ENCODE measurements at regions not wholly inside any gene's neighbourhood (a gene's known extent, or its start where the extent isn't known, plus 50 kb on each side); places are given as distances from the start of the nearest gene placed in this dataset.

DNA sequence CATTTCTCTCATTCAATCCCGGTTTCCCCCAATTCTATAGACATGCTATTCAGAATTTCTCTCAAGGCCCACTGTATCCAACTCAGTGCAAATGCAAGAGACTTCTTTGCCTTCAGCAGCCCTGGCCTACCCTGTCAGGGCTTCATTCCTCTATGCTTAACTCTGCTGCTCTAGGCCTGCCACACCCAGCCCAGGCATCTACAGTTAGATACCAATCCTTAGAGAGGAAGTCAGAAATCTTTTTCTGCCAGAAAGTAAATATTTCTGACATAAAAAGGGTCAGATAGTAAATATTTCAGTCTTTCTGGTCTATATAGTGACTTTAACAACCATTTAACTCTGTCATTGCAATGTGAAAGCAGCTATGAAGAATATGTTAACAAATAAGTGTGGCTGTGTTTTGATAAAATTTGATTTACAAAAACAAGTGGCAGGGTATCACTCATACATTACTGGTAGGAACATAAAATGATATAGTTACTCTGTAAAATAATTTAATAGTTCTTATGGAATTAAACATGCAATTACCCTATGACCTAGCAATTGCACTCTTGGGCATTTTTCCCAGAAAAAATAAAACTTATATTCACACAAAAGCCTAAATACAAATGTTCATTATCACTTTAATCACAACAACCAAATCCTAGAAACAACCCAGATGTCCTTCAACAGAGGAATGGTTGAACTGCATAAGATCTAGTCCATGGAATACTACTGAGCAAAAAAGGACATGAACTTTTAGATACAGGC lies 942.0 kb downstream of the SQOR start:
- no peak for DNase-seq

DNA sequence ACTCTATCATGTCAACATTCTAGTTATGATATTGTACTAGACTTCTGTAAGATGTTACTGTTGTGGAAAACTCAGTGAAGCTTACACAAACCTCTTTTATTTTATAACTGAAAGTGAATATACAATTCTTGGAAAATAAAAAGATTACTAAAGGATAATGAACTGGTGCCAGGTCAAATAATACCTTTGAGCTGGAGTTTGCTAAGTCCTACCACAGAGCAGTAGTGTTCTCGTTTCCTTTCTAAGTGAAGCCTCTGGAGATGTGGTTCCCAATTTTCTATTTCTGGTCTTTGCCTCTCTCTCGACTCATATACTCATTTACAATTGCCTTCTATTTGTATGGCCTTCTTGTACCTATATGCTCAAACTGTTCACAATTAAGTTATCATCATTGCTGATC lies 942.9 kb downstream of the SQOR start:
- DNase-seq: no peak

DNA sequence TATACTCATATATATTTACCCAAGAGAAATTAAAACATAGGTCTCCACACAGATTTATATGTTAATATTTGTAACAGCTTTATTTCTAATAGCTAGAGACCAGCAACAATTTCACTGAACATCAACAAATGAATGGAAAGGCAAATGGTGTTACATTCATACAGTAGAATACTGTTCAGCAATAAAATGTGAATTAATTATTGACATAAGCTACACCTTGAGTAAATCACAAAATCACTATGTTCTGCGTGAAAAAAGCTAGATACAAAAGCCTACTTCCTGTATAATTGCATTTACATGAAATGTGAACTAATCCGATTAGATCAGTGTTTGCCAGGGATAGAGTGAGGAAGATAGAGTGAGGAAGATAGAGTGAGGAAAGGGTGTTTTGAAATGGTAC lies 945.7 kb downstream of the SQOR start:
- DNase-seq: no peak

DNA sequence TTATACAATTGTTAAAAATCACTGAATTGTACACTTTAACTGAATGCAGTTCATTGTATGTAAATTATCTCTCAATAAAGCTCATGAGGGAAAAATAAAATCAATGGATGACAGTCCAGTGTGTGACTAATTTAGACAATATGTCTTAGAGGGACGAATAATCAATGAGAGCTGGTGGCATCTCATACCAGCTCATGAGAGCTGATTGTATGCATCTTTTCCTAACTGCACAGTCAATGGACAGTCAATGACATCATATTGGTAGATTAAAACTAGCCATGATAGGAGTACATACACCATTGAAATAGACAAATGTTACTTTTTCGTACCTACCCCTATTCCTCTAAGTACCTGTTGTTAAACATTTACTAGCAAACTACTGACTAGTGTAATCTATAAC lies 946.1 kb downstream of the SQOR start:
- no peak for DNase-seq

DNA sequence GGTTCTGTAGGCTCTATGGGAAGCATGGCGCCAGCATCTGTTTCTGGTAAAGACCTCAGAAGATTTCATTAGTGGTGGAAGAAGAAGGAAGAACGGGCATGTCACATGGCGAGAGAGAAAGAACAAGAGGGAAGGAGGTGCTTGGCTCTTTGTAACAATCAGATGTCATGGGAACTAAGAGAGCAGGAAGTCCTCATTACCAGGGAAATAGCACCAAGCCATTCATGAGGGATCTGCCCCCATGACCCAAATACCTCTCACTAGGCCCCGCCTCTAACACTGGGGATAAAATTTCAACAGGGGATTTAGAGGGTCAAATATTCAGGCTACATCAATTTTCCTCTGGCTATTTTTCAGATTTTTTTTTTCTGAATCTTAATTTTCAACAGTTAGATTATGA lies 954.3 kb downstream of the SQOR start:
- no peak for DNase-seq

DNA sequence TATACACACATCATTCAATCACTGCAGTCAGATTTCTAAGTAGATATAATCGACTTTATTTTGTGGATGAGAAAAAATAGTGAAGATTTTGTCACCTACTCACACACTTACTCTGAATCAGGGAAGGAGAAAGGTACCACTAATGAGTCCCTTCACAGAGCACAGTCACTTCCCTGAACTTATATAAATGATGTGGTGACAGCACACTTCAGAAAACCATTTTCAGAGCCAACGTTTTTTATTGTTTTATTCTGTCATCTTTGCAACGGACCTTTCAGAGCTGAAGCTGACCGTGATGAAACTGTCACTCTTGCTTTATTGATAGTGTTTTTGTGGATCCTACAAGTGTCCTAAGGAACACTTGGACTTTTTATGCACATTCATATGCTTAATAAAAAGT lies 956.6 kb downstream of the SQOR start:
- no peak for DNase-seq

DNA sequence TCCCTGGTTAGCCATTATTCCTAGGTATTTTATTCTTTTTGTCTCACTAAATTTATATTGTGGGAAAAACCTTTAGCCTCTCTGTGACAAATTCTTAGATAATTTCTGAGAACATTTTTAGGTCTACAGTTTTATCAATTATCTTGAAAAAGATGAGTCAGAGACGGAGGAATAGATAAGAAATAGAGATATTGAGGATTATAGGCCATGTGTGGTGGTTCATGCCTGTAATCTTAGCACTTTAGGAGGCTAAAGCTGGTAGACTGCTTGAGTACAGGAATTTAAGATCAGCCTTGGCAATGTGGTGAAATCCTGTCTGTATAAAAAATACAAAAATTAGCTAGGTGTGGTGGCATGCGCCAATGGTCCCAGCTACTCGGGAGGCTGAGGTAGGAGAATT lies 960.2 kb downstream of the SQOR start:
- DNase-seq: no peak

DNA sequence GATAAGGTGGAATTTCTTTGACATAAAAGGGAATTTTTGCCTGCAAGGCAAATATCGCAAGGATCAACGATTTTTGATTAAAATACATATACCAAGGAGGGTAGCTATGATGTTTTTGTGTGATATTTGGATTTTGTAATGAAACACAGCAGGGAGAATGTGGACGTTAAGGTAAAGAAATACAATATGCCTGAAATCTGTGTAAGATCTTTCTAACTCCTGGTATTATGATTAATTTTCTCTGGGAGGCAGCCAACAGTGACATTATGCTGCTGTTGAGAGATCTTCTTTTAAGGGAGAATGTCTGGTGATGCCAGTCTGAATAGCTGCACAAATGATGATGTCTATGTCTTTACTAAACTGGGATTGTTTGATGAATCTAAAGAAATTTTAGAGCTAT lies 972.2 kb downstream of the SQOR start:
- no peak for DNase-seq

DNA sequence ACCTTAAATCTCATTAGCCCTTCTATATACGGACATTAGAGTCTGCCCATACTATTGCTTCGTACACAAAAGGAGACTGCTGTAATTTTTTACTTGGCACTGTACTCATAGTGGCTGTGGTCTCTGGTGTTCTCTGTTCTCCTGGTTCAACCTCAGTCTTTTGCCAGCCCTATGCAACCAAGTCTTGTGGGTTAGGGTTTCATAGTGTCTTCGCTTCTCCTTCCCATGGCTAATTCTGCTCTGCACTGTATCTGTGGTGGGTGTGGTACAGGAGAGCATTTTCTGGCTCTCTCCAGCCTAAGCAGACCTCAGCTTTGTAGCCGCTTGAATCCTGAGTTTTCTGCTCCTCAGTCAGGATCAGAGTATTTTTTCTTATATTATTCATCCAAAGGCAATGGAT lies 981.2 kb downstream of the SQOR start:
- DNase-seq: no peak

DNA sequence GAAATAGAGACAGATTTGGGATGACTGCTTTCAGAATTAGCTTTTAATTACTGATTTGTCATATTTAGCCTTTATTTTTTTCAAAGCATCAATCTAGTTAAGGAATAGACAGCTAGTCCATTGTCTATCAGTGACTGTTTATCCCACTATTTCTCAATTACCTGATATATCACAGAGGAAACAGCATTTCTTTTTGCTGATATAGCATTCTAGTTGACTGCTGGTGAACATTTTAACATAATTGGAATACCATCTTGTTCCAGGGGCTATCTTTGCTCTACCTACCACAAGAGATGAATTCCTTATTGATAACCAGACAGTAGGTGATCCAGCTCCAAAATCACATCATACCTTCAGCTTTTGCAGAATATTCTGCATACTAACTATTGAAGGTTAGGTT lies 982.7 kb downstream of the SQOR start:
- no peak for DNase-seq

DNA sequence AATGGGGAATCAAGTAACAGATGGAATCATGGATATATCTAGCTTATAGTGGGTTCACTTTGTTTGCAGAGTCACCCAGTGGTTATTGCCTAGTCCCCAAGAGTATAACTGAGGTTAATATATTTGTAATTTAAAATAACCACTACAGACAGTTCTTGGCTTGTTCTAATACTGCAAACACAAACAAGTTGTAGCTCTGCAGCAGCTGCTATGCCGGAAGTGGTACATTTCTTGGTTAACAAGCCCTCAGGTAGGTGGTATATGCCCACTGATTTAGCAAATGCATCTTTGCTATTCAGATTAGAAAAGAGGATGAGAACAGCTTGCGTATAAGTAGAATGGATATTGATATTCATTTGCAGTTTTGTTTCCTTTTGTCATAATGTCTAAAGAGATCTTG lies 984.2 kb downstream of the SQOR start:
- no peak for DNase-seq

DNA sequence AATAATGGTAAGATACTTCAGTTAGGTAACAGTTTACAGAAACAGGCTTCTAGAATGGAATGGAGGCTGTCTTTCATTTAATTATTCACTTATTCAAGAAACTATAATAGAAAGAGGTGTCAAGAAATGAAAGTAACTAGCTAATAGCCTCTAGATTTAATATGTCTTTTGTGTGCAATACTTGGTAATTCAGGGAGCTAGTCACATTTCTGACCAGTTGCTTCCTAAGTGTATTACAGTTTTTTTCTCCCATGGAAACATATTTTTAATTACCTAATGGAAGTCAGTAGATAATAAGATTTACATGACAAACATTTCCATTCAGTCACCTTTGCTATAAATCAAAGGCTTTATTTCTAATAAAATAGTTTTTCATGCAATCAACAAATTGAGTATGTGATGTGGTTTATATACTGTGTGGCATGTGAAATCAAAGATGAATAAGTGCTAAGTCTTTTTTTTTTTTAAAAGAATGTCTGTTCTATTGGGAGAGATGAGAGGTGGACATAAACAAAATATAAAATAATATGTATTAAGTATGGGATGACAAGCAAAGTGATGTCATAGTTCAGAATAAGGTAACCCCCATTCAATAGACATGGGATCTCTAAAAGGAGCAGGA lies 985.7 kb downstream of the SQOR start:
- no peak for DNase-seq

DNA sequence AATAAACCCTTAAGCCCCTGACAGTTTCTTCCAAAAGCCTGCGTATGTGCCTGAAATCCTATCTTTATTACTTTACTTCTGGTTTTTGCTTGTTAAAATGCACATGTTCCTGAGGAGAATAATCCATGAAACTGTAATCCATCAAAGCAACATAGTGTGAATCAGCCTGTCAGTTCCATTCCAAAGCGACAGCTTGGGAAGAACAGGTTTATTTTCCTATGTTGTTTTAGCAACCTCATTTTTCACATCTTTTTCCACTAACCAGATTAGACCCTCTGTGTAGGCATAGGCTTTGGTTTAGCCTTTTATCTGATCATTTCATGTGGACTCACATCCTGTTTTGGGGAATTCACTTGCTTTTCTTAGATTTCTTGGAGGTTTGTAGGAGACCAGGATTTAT lies 988.0 kb downstream of the SQOR start:
- DNase-seq: no peak

DNA sequence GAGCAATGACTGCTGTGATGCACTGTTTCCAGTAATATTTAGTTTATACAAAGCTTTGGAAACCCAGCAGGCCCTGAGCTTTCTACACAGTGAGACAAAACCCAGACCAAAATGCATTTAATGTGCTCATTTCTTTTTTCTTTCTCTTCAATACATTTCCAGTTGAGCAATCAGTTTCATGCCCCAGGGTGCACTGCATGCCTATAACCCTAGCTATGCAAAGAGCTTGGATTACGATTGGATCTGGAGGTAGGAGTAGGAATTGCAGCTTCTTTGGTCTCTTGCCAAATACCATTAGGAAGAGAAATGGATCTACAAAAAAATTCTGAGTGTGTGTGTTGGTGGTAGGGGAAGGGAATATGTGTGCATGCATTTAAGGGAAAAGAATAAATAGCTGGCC lies 1001.4 kb downstream of the SQOR start:
- no peak for DNase-seq

DNA sequence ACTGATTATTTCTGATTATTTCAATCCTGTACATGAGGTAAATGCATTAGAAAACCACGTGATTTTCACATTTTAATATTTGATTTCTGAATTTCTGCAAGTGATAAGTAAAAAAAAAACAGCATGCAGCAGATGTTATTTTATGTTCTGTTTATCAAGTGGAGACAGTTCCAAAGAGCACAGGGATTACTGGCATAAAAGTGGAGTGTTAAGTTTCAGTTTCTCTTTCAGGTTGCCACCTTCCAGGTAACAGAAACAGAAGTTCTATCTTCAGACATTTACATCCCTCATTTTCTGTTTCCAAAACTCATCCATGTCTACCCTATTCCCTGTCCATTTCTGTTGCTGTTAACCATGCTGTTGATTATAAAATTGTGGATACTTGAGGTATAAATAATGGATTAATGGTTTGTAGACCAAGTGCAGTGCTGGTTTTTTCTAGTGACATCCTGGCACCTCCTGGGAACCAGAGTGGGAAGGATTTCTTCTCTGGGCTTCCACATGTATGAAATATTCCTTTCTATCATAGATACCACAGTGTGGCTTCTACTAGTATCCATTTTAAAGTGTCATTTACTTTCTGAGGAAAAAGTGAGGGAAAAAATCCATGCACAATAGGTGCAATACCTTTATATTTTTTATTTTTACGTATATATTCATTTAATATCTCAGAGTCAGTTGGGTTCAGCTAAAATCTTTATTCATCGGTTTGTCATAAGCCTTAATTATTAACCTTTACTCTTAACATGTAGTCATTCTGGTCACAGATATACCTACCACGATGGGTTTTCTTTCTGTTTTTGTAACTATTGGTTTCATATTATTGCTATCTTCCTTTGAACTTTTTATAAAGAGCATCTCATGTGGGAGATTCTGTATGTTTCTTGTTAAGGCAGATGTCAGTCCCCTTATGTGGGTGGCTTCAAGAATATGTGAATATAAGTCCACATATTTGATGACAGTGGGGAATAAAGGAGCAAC lies 1010.0 kb downstream of the SQOR start:
- peak; percentile 10 for DNase-seq

DNA sequence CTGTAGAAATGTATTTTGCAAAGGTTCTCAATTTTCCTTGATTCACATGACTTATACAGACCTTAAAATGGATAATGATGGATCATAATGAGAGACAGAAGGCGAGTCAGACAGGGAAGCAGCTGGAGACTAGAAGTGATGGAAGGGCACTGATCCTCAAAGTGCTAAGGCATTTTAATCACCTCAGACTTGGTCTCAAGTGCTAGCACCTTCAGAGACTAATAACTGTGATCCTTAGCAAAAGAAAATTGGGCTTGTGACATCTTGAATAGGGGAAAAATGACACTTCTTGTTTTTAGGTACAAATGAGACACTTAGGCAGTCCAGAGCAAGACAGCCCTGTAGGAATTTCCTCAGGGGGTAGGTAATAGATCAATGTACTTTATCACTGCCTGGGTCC lies 1011.7 kb downstream of the SQOR start:
- DNase-seq: no peak

DNA sequence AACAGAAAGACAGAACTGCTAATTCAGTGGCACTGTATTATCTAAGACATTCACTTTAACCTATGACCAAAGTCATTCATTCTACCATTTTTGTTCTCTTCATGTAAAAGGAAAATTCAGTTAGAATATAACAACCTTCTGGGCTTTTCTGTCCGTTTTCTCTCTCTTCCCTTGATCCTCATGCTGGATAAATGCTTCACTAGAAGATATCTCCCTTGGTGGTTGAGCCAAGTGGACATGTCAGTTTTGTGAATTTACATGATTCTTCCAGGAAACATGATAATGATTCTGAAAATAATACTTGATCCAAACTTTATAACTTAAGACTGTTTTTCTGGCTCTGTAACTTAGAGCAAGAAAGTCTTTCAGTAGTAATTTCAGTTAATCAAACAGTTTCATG lies 1012.2 kb downstream of the SQOR start:
- no peak for DNase-seq

DNA sequence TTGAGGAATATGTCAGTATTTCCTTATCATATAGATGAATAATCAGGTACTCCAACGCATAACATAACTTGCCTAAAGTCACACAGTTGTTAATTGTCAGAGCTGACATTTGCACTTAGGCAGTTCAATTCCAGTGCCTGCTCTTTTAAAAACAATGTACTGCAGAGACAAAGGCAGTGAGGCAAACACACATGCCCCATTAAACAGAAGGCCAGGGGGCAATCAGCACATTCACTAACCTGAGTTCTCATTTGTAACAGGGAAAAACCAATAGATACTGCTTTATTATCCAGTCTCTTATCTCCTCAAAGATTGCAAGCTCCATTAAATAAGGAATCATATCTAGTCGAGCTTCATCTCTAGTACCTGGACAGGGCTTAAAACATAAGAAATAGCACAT lies 1017.4 kb downstream of the SQOR start:
- no peak for DNase-seq

DNA sequence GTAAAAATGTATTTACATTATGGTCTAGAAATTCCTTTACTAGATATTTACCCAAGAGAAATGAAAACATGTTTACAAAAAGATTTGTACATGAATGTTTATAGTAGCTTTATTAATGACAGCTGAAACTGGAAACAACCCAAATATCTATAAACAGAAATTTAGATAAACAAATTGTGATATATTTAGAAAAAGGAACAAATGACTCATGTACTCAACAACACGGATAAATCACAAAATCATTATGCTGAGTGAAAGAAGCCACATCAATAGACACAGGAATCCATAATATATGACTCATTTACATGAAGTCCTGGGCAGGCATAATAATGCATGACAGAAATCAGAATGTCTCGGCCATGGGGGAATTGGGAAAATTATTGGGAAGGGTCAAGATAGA lies 1020.2 kb downstream of the SQOR start:
- no peak for DNase-seq

DNA sequence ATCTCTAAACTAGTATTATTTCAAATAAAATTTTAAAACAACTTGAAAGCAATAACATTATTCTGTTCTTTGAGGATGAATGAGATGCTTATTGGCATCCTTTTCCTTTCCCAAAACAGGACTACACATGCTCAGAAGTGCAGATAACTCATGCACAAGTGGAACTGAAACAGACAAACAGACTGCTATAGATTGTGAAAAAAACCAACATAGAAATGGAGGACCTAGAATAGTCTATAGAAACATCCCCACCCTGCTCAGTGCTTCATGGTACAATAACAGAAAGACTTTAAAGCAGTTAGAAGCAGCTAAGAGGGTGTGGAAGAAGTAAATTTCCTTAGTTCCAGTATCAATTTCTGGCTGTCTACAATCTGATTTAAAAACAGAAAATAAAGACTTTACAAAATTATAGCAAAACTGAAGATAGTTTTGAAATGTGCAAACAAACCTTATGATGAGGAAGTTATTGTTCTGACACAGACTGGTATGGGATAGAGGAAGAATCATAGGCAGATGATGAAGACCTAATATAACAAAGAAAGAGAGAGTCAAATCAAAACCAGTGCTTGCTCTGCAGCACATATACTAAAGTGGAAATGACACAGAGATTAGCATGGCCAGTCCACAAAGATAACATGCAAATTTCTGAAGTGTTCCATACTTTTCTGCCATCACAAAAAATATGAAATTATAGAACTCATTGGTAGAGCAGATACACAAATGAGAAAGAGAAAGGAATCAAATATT lies 1025.4 kb downstream of the SQOR start:
- no peak for DNase-seq

DNA sequence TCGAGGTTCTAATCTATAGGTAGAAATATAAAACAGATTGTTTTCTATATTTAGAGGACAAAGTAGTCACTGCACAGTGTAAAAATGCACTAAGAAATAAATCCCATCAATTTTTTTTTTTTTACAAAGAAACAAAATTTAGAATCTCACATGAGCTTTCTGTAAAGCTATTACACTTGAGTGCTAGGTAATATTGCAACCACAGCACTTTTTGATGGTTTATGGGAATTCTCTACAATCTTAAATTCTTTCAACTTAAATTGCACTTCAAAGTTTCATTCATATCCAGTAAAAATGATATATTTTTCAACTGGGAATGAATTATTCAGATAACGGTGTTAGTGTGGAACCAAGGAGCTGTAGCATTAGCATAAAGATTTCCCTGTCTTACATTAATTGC lies 1035.4 kb downstream of the SQOR start:
- no peak for DNase-seq

DNA sequence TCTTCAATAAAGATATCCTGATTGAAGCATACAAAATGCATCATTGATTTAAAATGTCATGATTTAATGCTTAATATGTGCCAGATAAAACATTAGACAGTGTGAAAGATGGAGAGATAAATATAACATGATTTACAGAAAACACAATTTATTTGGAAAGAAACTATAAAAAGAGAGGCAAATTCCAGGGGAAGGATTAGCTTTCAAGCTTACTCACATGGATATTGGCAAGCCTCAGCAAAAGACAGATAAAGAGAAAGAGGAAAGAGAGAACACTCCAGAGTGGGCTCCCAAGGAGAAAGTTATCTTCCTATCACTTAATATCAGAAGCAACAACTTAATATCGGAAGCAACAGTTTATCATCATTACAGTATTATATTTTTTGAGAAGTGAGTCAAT lies 1036.5 kb downstream of the SQOR start:
- DNase-seq: no peak

DNA sequence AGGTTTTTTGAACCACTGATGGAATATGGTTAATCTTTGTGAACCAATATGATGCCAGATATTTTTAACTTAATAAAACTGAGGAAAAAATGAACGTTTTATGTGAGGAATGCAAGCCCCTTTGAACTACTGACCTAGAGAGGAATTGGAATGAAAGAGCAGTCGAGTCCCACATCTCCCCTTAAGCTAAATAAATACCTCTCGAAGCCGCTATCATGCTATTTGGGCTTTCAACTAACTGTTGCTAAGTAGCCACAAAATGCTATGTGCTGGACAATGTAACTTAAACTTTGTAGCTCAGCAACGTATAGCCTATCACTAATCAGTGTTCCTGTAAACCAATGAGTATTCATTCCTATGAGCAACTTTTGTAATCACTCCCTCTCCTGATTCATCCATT lies 1037.2 kb downstream of the SQOR start:
- DNase-seq: no peak
